DOHH2 (cell line): ENCODE measurements at regions not wholly inside any gene's neighbourhood (a gene's known extent, or its start where the extent isn't known, plus 50 kb on each side); places are given as distances from the start of the nearest gene placed in this dataset.
"Not testable (repeated sequence)": the region's sequence is repeated elsewhere in the genome, so short reads cannot be mapped to it uniquely, and the experiment has no call there.

Experiments
- H3F3A ChIP-seq: fragments of 200-600 bp; sonication (generic), shearing (Covaris generic); 2 replicates; pipeline ENCODE4 v1.6.0; 2016; ENCODE audit warnings: antibody characterized with exemption, mild to moderate bottlenecking; ENCODE audit not compliant: control insufficient read depth, insufficient read depth
- H3K27ac ChIP-seq: fragments of 200-600 bp; sonication (generic); 2 replicates; pipeline ENCODE4 v1.5.1; 2014; ENCODE audit warnings: low read depth, mild to moderate bottlenecking, low read length, moderate library complexity
- H3K27me3 ChIP-seq: fragments of 200-600 bp; sonication (generic); 2 replicates; pipeline ENCODE4 v1.6.1; 2014; ENCODE audit warnings: mild to moderate bottlenecking, low read length, mixed read lengths; ENCODE audit not compliant: control insufficient read depth
- H3K36me3 ChIP-seq: fragments of 200-600 bp; sonication (generic); 2 replicates; pipeline ENCODE4 v1.6.1; 2014; ENCODE audit warnings: mild to moderate bottlenecking, low read length, moderate library complexity, mixed read lengths; ENCODE audit not compliant: control insufficient read depth
- H3K4me1 ChIP-seq: fragments of 200-600 bp; sonication (generic); 2 replicates; pipeline ENCODE4 v1.6.1; 2014; ENCODE audit warnings: mild to moderate bottlenecking, low read length, mixed read lengths; ENCODE audit not compliant: control insufficient read depth
- H3K4me2 ChIP-seq: fragments of 200-600 bp; sonication (generic); 2 replicates; pipeline ENCODE4 v1.6.0; 2014; ENCODE audit warnings: mild to moderate bottlenecking, low read length, moderate library complexity
- H3K4me3 ChIP-seq: fragments of 200-600 bp; sonication (generic); 2 replicates; pipeline ENCODE4 v1.5.1; 2014; ENCODE audit warnings: mild to moderate bottlenecking, low read length, mixed read lengths
- H3K79me2 ChIP-seq: fragments of 200-600 bp; sonication (generic); 2 replicates; pipeline ENCODE4 v1.6.1; 2014; ENCODE audit warnings: mild to moderate bottlenecking, low read length, mixed read lengths; ENCODE audit not compliant: control insufficient read depth
- H3K9me2 ChIP-seq: fragments of 200-600 bp; sonication (generic); replicated peaks from 2 replicates; pipeline ENCODE4 v1.6.1; 2014; ENCODE audit warnings: mild to moderate bottlenecking, low read length, mixed read lengths; ENCODE audit not compliant: control insufficient read depth
- H3K9me3 ChIP-seq: fragments of 200-600 bp; sonication (generic); 2 replicates; pipeline ENCODE4 v1.6.1; 2014; ENCODE audit warnings: antibody characterized with exemption, low read length, mixed read lengths; ENCODE audit not compliant: control insufficient read depth, insufficient read depth
- H4K20me1 ChIP-seq: fragments of 200-600 bp; sonication (generic); 2 replicates; pipeline ENCODE4 v1.6.0; 2014; ENCODE audit warnings: low read depth, mild to moderate bottlenecking, antibody characterized with exemption, low read length, moderate library complexity; ENCODE audit not compliant: control insufficient read depth, insufficient read depth
- CTCF ChIP-seq: fragments of 200-600 bp; sonication (generic); IDR thresholded peaks from one replicate; pipeline ENCODE4 v1.5.1; 2014; ENCODE audit warnings: antibody characterized with exemption, mild to moderate bottlenecking, low read depth, low read length; ENCODE audit not compliant: poor library complexity, severe bottlenecking
- EZH2phosphoT487 ChIP-seq: fragments of 200-600 bp; sonication (generic); IDR thresholded peaks from 2 replicates; pipeline ENCODE4 v1.6.1; 2017; ENCODE audit warnings: borderline replicate concordance, mild to moderate bottlenecking, antibody characterized with exemption, low read length, moderate library complexity, mixed read lengths

DNA sequence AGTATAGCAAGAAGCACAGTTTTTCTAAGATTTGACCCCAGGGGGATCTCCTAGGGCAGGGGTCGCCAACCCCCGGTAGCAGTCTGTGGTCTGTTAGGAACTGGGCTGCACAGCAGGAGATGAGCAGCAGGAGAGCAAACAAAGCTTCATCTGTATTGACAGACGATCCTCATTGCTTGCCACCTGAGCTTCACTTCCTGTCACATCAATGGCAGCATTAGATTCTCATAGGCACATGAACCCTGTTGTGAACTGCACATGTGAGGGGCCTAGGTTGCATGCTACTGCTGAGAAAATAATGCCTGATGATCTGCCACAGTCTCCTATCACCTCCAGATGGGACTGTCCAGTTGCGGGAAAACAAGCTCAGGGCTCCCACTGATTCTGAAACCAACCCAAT is 136.2 kb downstream of the RGPD3 start:
- TF ChIP-seq CTCF, result no peak
- no peak for TF ChIP-seq EZH2phosphoT487
- no peaks in the 10 kb centered on the region for H3F3A ChIP-seq
- H3K4me2 ChIP-seq, result no peak overlapping the region

DNA sequence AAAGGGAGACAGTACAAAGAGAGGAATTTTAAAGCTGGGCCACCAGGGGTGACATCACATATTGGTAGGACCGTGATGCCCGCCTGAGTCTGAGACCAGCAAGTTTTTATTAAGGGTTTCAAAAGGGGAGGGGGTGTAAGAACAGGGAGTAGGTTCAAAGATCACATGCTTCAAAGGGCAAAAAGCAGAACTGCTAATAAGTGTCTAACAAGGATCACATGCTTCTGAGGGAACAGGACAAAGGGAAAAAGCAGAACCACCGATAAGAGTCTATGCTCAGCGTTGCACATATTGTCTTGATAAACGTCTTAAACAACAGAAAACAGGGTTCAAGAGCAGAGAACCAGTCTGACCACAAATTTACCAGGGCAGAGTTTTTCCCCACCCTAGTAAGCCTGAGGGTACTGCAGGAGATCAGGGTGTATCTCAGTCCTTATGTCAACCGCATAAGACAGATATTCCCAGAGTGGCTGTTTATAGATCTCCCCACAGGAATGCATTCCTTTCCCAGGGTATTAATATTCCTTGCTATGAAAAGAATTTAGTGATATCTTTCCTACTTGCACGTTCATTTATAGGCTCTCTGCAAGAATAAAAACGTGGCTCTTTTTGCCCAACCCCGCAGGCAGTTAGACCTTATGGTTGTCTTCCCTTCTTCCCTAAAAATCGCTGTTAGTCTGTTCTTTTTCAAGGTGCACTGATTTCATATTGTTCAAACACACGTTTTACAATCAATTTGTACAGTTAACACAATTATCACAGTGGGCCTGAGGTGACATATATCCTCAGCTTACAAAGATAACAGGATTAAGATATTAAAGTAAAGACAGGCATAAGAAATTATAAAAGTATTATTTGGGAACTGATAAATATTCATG is 136.5 kb upstream of the UXS1 start:
- H3K4me2 ChIP-seq, H3K27ac ChIP-seq, H3F3A ChIP-seq, H3K27me3 ChIP-seq, H3K4me3 ChIP-seq, H3K79me2 ChIP-seq, H3K36me3 ChIP-seq, H3K9me3 ChIP-seq, H3K9me2 ChIP-seq, H4K20me1 ChIP-seq, H3K4me1 ChIP-seq: not testable (repeated sequence)

More for the DNA sequence above, 136.2 kb downstream of the RGPD3 start:
- Histone ChIP-seq H3K9me3 (no peaks in the 10 kb centered on the region), H3K4me3 (no peak overlapping the region), H4K20me1 (no peaks in the 10 kb centered on the region), H3K27ac (no peak overlapping the region), H3K9me2 (no peaks in the 10 kb centered on the region), H3K36me3 (no peaks in the 10 kb centered on the region), H3K27me3 (no peaks in the 10 kb centered on the region), H3K4me1 (no peaks in the 10 kb centered on the region), H3K79me2 (no peaks in the 10 kb centered on the region)

GRCh38 chr2:106323337-106324013 is 129.4 kb upstream of the UXS1 start:
- no peaks in the 10 kb centered on the region for H3K9me3 ChIP-seq
- H3K27ac ChIP-seq, result no peak overlapping the region
- H3K9me2 ChIP-seq, result no peaks in the 10 kb centered on the region
- H3F3A ChIP-seq, result no peaks in the 10 kb centered on the region
- H3K36me3 ChIP-seq, result no peaks in the 10 kb centered on the region
- H4K20me1 ChIP-seq, result no peaks in the 10 kb centered on the region
- no peaks in the 10 kb centered on the region for H3K79me2 ChIP-seq
- H3K4me3 ChIP-seq, result no peak overlapping the region
- no peak overlapping the region for H3K4me2 ChIP-seq
- no peaks in the 10 kb centered on the region for H3K4me1 ChIP-seq
- H3K27me3 ChIP-seq, result no peaks in the 10 kb centered on the region
- TF ChIP-seq EZH2phosphoT487 (no peak), CTCF (no peak)

- Histone ChIP-seq H3K4me3 (no peak overlapping the region), H4K20me1 (no peaks in the 10 kb centered on the region), H3F3A (no peaks in the 10 kb centered on the region), H3K9me2 (no peaks in the 10 kb centered on the region), H3K4me1 (no peaks in the 10 kb centered on the region), H3K79me2 (no peaks in the 10 kb centered on the region), H3K9me3 (no peaks in the 10 kb centered on the region), H3K4me2 (no peak overlapping the region), H3K27ac (no peak overlapping the region), H3K36me3 (no peaks in the 10 kb centered on the region), H3K27me3 (no peaks in the 10 kb centered on the region)
- TF ChIP-seq CTCF (no peak), EZH2phosphoT487 (no peak)
These were observed 128.2 kb upstream of the UXS1 start for GRCh38 chr2:106322281-106322680.

GRCh38 chr2:106320439-106320838 is 126.3 kb upstream of the UXS1 start:
- H3K27me3 ChIP-seq, H3K79me2 ChIP-seq, H3F3A ChIP-seq, H3K9me3 ChIP-seq, H3K4me2 ChIP-seq, H3K4me1 ChIP-seq, H4K20me1 ChIP-seq, H3K4me3 ChIP-seq, H3K9me2 ChIP-seq, H3K27ac ChIP-seq, H3K36me3 ChIP-seq: not testable (repeated sequence)
